OCI-LY7 (cell line): ENCODE measurements at regions not wholly inside any gene's neighbourhood (a gene's known extent, or its start where the extent isn't known, plus 50 kb on each side); places are given as distances from the start of the nearest gene placed in this dataset.

Experiments
- CTCF ChIP-seq: fragments of 200-600 bp; sonication (generic); conservative IDR thresholded peaks from 2 replicates; pipeline ENCODE4 v1.5.1; 2014; ENCODE audit warnings: mild to moderate bottlenecking, antibody characterized with exemption, low read length, moderate library complexity, mixed read lengths
- EZH2phosphoT487 ChIP-seq: fragments of 200-600 bp; sonication (generic); IDR thresholded peaks from 2 replicates; pipeline ENCODE4 v1.6.1; 2018; ENCODE audit warnings: low read depth, borderline replicate concordance, mild to moderate bottlenecking, mixed run types, antibody characterized with exemption, low read length, moderate library complexity, mixed read lengths

- no peak for TF ChIP-seq CTCF
- no peak for TF ChIP-seq EZH2phosphoT487
These were observed 990.9 kb upstream of the ACVR2A start for GRCh38 chr2:146853741-146854444.
